SK-N-SH (cell line): ENCODE measurements at regions not wholly inside any gene's neighbourhood (a gene's known extent, or its start where the extent isn't known, plus 50 kb on each side); places are given as distances from the start of the nearest gene placed in this dataset.

Source experiments
- EP300 ChIP-seq, 2 experiments: IDR thresholded peaks; 2 replicates each; pipeline versions ENCODE4 v1.4.0 to v1.6.1; 2012; ENCODE audit warnings: borderline replicate concordance in 1 of 2, low read depth in 1 of 2, low read length in 1 of 2
- POLR2AphosphoS5 ChIP-seq: IDR thresholded peaks from 2 replicates; pipeline ENCODE4 v1.6.1; 2012; ENCODE audit warnings: low read depth, low read length
- TF ChIP-seq, protein P1 (sequence below): fragments of 200-600 bp; sonication (generic); IDR thresholded peaks from 2 replicates; pipeline ENCODE4 v1.6.1; 2017; ENCODE audit warnings: antibody characterized with exemption, mild to moderate bottlenecking, moderate library complexity
- TF ChIP-seq, protein P2 (sequence below): fragments of 150-350 bp; IDR thresholded peaks from 2 replicates; pipeline ENCODE4 v1.6.1; 2017; ENCODE audit warnings: antibody characterized with exemption, low read length, low read depth, borderline replicate concordance

DNA sequence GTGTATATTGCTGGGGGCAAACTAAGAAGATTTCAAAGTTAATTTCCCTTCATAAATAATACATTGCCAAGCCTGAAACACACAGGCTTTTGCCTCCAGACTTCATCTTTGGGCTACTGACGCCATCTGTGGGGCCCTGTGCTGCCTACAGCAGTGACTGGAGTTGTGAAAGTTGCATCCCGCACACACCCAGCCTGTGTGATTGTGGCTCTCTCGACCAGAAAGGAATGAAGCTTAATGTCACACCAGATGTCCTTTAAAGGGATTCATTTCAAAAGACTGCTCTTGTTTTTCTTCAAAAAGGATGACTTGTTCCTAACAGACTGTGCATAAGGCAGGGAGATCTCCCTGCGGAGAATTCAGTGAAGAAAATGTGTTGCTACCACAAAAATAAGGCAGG, 210.5 kb downstream of the FAM181B start:
- TF ChIP-seq, protein P1, sequence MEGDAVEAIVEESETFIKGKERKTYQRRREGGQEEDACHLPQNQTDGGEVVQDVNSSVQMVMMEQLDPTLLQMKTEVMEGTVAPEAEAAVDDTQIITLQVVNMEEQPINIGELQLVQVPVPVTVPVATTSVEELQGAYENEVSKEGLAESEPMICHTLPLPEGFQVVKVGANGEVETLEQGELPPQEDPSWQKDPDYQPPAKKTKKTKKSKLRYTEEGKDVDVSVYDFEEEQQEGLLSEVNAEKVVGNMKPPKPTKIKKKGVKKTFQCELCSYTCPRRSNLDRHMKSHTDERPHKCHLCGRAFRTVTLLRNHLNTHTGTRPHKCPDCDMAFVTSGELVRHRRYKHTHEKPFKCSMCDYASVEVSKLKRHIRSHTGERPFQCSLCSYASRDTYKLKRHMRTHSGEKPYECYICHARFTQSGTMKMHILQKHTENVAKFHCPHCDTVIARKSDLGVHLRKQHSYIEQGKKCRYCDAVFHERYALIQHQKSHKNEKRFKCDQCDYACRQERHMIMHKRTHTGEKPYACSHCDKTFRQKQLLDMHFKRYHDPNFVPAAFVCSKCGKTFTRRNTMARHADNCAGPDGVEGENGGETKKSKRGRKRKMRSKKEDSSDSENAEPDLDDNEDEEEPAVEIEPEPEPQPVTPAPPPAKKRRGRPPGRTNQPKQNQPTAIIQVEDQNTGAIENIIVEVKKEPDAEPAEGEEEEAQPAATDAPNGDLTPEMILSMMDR: no peak
- no peak for TF ChIP-seq EP300 (IDR thresholded peaks at IDR 0.05; ENCODE audit: borderline replicate concordance in 1 of 2, low read depth in 1 of 2, low read length in 1 of 2)
- no peak for TF ChIP-seq POLR2AphosphoS5
- TF ChIP-seq, protein P2, sequence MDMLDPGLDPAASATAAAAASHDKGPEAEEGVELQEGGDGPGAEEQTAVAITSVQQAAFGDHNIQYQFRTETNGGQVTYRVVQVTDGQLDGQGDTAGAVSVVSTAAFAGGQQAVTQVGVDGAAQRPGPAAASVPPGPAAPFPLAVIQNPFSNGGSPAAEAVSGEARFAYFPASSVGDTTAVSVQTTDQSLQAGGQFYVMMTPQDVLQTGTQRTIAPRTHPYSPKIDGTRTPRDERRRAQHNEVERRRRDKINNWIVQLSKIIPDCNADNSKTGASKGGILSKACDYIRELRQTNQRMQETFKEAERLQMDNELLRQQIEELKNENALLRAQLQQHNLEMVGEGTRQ: no peak
